Left lung (tissue), 4 donors: ENCODE measurements at regions not wholly inside any gene's neighbourhood (a gene's known extent, or its start where the extent isn't known, plus 50 kb on each side); places are given as distances from the start of the nearest gene placed in this dataset.
A peak's percentile ranks its signal among the peaks of the same experiment; 100 is the strongest.
"Not testable (repeated sequence)": the region's sequence is repeated elsewhere in the genome, so short reads cannot be mapped to it uniquely, and the experiment has no call there.

Source experiments
- ATAC-seq: fragments of 200-7000 bp; cut with Tn5 transposase; one replicate; pipeline ENCODE4 v1.9.1; 2020; ENCODE audit warnings: moderate library complexity
- DNase-seq, 4 donors: peaks; one replicate each; pipeline ENCODE4 v3.0.0-alpha.2; 2013 to 2020
- H3K27ac ChIP-seq, 2 donors: fragments of 200-600 bp; sonication (generic) in 1 of 2; one replicate each; pipeline versions ENCODE4 v1.5.0 to v1.8.0; 2020 to 2021
- H3K27me3 ChIP-seq, 2 donors: fragments of 200-600 bp; sonication (generic) in 1 of 2; one replicate each; pipeline versions ENCODE4 v1.5.0 to v1.8.0; 2020 to 2021
- H3K36me3 ChIP-seq, 2 donors: fragments of 200-600 bp; sonication (generic) in 1 of 2; one replicate each; pipeline versions ENCODE4 v1.5.0 to v1.8.0; 2020 to 2021
- H3K4me1 ChIP-seq, 2 donors: fragments of 200-600 bp; one replicate each; pipeline ENCODE4 v1.8.0; 2021
- H3K4me3 ChIP-seq, 2 donors: fragments of 200-600 bp; sonication (generic) in 1 of 2; one replicate each; pipeline versions ENCODE4 v1.5.0 to v1.8.0; 2020 to 2021; ENCODE audit warnings: mild to moderate bottlenecking in 1 of 2
- H3K9me3 ChIP-seq, 2 donors: fragments of 200-600 bp; sonication (generic) in 1 of 2; one replicate each; pipeline versions ENCODE4 v1.5.0 to v1.8.0; 2020 to 2021
- intact Hi-C, 2 donors: fragments of 100-400 bp; cut with DNase I; formaldehyde crosslinking; loops; one replicate each; pipeline versions ENCODE4 v1.11.2 to v1.14.2; 2022
- TF ChIP-seq, protein P1 (sequence below), 2 donors: fragments of 200-600 bp; sonication (generic) in 1 of 2; IDR thresholded peaks; one replicate each; pipeline versions ENCODE4 v1.5.0 to v1.8.0; 2021; ENCODE audit warnings: antibody characterized with exemption in 2 of 2
- donor health status: DM: no; HTN: yes; CAD: no.
- donor health status: DM: no; HTN: no; CAD: no.

- H3K27me3 ChIP-seq = no peaks in the 10 kb centered on the region
- H3K9me3 ChIP-seq = no peaks in the 10 kb centered on the region
- DNase-seq (no peak), ATAC-seq (peak; percentile 48)
- H3K4me1 ChIP-seq = no peaks in the 10 kb centered on the region
- H3K27ac ChIP-seq = no peak overlapping the region
- no peak overlapping the region for H3K4me3 ChIP-seq
- TF ChIP-seq, protein P1, sequence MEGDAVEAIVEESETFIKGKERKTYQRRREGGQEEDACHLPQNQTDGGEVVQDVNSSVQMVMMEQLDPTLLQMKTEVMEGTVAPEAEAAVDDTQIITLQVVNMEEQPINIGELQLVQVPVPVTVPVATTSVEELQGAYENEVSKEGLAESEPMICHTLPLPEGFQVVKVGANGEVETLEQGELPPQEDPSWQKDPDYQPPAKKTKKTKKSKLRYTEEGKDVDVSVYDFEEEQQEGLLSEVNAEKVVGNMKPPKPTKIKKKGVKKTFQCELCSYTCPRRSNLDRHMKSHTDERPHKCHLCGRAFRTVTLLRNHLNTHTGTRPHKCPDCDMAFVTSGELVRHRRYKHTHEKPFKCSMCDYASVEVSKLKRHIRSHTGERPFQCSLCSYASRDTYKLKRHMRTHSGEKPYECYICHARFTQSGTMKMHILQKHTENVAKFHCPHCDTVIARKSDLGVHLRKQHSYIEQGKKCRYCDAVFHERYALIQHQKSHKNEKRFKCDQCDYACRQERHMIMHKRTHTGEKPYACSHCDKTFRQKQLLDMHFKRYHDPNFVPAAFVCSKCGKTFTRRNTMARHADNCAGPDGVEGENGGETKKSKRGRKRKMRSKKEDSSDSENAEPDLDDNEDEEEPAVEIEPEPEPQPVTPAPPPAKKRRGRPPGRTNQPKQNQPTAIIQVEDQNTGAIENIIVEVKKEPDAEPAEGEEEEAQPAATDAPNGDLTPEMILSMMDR (IDR thresholded peaks at IDR 0.05) = no peak
- intact Hi-C loops = no loop called here
- H3K36me3 ChIP-seq = no peaks in the 10 kb centered on the region
Measured at GRCh38 chr10:33015761-33016547, 57.9 kb upstream of the ITGB1 start.

DNA sequence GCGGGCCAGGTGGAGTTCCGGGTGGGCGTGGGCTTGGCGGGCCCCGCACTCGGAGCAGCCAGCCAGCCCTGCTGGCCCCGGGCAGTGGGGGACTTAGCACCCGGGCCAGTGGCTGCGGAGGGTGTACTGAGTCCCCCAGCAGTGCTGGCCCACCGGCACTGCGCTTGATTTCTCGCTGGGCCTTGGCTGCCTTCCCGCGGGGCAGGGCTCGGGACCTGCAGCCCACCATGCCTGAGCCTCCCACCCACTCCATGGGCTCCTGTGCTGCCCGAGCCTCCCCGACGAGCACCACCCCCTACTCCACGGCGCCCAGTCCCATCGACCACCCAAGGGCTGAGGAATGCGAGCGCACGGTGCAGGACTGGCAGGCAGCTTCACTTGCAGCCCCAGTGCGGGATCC, 55.3 kb upstream of the ITGB1 start:
- DNase-seq, H3K27ac ChIP-seq, ATAC-seq, H3K27me3 ChIP-seq, H3K9me3 ChIP-seq, H3K4me3 ChIP-seq, intact Hi-C loops, H3K36me3 ChIP-seq: not testable (repeated sequence)
- H3K4me1 ChIP-seq = peaks cover 0 to 15% of the 10 kb centered on the region in 2 donors

- ATAC-seq (no peak), DNase-seq (no peak)
- TF ChIP-seq, protein P1 (IDR thresholded peaks at IDR 0.05) = no peak
- peaks cover 0 to 18% of the 10 kb centered on the region in 2 donors for H3K4me1 ChIP-seq
- H3K36me3 ChIP-seq = no peaks in the 10 kb centered on the region
- H3K4me3 ChIP-seq = no peak overlapping the region
- H3K27me3 ChIP-seq = no peaks in the 10 kb centered on the region
- no peak overlapping the region for H3K27ac ChIP-seq
- no peaks in the 10 kb centered on the region for H3K9me3 ChIP-seq
- intact Hi-C loops = no loop called here
Measured at GRCh38 chr10:33012306-33012705, 54.3 kb upstream of the ITGB1 start.

- Histone ChIP-seq H3K4me3 (no peak overlapping the region), H3K27ac (no peak overlapping the region), H3K36me3 (no peaks in the 10 kb centered on the region), H3K27me3 (no peaks in the 10 kb centered on the region), H3K9me3 (no peaks in the 10 kb centered on the region), H3K4me1 (peaks cover 0 to 29% of the 10 kb centered on the region in 2 donors)
- intact Hi-C loops = no loop called here
- ATAC-seq (peak; percentile 52), DNase-seq (no peak)
- TF ChIP-seq, protein P1 (IDR thresholded peaks at IDR 0.05) = peak; percentile 12 to 28
Measured at GRCh38 chr10:33010132-33011037, 52.4 kb upstream of the ITGB1 start.

DNA sequence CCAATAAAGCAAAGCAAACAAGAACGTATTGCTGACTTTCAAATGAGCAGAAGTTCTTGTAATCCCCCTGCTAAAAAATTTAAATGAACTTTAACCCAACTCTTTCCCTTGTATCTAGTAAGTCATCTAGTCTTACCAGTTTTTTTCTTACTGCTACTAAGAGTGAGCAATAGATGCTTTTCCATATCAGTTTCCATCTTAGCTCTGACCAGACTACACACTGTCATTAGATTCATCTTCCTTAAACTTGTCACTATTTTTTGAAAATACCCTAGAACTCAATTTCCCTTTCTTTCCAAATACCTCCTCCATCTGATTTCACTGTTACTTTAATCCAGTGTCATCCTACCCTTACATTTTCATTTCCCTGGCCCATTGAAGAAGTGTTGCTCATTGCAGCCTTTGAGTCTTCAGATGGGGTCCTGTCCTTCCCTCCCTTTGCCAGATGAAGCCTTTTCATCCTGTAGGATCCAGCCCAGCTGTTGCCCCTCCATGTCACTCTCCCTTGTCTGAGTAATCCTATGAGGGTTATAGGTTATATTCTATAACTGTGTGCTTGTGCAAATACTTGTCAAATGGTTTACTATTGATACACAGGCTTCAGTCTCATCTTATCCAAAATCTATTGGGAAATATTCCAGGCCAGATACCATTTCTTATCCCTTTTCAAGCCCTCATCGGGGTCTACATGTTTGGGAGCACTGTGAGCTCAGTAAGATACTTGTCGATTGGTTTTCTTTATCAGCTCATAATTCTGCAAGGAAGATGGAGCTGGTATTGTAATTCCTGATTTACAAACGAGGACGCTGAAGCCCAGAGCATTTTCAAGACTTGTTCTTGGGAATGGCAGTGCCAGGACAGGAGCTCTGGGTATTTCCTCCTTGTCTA, 51.5 kb upstream of the ITGB1 start:
- Histone ChIP-seq H3K9me3 (no peaks in the 10 kb centered on the region), H3K4me1 (peaks cover 0 to 37% of the 10 kb centered on the region in 2 donors), H3K27me3 (no peaks in the 10 kb centered on the region), H3K4me3 (no peak overlapping the region), H3K27ac (no peak overlapping the region), H3K36me3 (no peaks in the 10 kb centered on the region)
- intact Hi-C loops = loop anchor here in 1 of 2 donors (5.0 kb wide), 1 partner anchor 212 kb away; no protein-coding TSS in a partner anchor
- TF ChIP-seq, protein P1 (IDR thresholded peaks at IDR 0.05) = no peak
- DNase-seq (no peak), ATAC-seq (no peak)
